HG03108 (cell line): ENCODE measurements at regions not wholly inside any gene's neighbourhood (a gene's known extent, or its start where the extent isn't known, plus 50 kb on each side); places are given as distances from the start of the nearest gene placed in this dataset.

ENCODE experiments used
- ATAC-seq: cut with Tn5 transposase; IDR thresholded peaks from one replicate; pipeline ENCODE4 v1.9.1; 2021; ENCODE audit warnings: moderate library complexity; ENCODE audit not compliant: unreplicated experiment

DNA sequence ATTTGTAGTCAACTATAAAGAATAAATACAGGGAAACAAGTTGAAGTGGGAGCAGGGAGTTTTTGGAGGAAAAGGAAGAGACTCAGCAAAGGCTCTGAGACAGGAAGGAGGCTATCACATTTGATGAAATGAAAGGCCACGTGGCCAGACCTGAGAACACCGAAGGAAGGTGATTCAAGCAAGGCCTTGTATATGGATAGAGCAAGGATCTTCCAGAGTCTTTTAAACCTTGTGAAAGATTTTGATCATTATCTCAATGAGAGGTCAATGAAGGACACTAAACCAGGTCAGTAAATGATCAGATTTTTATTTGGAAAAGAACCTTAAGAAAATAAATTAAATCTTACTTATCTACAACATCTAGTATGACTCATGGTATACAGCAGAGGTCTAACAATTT, 523.5 kb downstream of the SLC16A7 start:
- no peak for ATAC-seq

DNA sequence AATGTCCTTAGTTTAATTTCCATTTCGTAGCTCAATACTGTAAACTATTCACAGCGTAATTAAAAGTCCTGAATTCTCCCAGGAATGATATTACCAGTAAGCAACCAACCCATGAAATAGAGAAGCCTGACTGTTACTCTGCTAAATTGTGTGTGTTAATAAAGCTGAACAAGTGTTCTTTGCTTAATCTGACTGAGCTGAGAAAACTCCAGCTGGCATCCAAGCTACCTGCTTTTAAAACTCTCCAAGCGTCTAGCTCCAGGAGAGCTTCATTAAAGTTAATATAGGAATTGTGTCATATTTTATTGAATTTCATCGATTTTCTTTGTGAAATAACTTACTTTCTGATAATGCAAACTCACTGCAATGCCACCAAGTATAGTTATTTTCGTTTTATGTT, 524.4 kb downstream of the SLC16A7 start:
- no peak for ATAC-seq

DNA sequence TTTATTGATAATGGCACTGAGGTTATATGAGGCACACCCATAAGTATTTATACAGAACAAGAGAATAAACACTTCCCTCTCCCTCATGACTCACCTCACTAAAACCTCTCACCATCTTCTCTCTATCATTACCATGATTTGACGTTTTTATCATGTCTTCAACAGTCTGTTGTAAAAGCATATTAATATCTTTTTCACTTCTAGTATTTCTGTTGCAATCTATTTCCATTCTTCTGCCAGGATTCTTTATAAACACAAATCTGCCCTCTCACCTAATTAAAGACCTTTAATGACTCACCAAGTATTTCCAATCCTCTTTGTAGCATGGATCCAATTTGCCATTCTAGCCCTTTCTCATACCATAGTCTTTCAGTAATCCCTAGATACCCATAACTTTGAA, 527.7 kb downstream of the SLC16A7 start:
- no peak for ATAC-seq

DNA sequence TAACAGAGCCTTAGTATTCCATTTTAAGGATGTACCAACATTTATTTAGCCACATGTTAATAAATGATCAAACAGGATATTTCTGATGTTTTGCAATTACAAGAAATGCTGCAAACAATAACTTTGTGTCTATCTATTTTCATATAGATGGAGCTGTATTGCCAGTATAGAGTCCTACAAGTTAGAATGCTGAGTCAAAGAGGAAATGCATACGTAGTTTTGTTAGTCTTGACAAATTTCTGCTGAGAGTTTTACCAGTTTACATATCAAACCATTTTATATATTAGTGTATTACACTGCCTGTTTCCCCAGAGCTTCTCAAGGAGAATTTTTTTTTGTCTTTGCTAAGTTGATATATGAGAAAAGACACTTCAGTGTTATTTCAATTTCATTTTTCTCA, 541.7 kb downstream of the SLC16A7 start:
- ATAC-seq: no peak

DNA sequence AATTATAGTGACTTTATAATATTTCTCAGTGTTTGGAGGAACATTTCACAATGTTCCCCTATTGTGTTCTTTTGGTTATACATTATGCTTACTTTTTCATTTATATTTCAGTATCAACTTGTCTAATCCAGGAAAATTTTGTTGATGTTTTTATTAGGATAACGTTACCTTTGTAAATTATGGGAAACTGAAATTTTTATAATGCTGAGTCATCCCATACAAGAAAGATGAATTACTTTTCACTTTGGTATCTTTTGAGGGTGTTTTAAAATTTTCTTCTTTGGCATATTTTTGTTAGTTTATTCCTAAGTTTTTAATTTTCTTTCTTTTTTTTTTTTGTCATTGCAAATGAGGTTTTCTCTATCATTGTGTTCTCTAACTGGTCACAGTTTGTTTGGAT, 542.7 kb downstream of the SLC16A7 start:
- ATAC-seq: no peak

DNA sequence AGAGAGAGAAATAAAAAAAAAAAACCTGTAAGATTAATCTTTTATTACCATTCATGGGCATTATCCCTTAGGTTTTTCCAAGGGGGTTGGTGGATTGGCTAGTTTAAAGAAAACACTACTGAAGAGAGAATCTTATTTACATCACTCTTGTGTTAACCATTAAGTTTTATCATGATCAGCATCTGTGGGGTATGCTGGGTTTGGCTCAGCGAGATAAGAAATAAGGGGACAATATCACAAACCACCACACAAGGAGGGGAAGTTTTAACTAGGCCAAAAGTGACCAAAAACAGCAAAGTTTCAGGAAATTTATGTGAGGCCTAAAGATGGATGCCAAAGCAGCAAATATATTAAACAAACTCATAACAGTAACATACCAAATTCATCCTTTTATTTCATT, 548.6 kb downstream of the SLC16A7 start:
- ATAC-seq: no peak

DNA sequence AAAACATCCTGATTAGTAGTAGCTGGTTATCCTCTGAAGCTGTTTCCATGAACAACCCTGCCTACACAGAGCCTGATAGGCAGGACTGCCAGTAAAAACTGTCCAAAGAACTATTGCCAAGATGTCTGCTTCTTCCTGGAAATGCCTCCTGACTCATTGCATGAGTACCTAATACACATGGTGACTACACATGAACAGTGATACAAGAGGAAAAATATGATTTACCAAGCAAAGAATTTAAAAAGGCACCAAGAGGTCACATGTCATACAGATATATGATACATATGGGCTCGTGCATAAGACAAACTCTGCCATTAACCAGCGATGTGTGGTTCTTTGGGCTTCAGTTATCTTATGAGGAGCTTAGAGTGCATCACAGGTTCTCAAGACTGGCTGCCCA, 552.3 kb downstream of the SLC16A7 start:
- ATAC-seq: no peak

DNA sequence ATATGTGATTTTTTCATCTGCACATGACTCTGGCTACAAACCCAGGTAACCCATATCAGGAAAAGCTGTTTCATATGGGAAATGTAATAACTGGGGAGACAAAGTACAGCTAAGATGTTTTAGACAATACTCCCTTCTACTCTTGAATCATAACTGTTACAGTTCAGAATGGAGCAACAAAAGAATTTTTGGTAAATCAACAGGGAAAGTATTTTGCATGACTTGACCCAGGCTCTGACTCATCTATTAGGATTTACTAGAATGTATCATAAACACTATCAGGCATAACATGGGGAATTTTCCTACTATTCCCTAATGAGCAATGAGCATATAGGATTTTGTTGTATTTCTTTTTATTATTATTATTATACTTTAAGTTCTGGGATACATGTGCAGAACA, 553.0 kb downstream of the SLC16A7 start:
- ATAC-seq: no peak

DNA sequence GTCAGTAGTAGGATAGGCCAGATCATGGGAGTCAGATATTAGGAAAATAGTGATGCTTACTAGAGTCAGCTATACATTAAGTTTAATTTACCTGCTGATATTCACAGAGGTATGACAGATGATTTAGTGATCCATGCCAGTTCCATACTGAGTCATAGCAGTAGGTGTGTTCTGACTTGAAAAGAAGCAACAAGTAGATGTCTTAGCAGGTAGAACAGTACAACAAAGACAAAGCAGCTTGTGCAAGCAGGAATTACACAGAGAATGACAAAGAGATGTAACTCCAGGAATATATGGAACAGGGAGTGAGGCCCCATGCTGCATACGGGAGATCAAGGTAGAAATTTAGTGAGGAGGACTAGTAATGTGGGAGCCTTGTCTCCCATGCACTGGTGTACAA, 556.9 kb downstream of the SLC16A7 start:
- no peak for ATAC-seq

DNA sequence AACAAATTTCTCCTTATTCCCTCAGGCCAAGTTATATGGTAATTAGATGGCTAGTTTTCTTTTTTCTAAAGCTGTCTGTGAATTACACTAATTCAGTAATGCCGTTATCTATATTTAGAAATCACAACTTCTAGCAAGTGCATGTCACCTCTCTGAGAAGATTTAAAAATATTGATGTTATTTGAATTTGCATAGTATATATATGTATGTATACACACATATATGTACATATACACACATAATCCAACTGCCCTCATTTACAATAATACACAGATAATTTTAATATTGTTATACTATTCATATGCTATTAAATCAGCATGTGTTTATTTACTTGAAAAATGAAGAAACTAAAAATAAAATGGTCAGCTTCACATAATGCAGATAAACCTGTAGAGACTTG, 563.9 kb downstream of the SLC16A7 start:
- ATAC-seq: no peak

DNA sequence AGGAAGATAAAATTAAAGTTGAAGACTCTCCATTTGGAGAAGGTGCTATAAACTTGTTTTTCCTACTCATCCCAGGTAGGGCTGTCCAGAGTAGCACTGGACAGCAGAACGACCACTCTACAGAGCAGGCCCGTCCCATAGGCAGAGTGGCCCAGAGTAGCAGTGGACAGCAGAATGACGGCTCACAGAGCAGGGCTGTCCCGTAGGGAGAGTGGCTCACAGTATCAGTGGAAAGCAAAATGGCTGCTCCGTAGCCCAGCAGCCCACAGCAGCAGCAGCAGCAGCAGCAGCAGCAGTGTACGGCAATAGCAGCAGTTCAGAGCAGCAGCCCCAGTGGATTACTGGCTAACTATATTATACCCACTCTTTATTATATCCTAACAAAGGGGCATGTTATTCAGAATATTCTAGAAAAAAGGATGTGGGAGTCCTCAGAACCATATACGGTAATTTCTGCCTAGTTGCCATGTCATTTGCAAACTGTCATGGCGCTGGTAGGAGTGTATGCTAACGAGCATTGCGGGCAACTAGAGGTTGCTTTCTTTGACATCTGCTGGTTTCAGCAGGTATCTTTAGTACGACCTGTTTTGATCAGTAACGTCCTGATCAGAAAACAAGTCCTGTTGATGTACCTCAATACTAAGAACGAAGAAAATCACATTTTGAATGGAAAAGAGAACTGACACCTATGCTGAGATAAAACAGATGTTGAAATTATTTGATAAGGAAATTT, 567.3 kb downstream of the SLC16A7 start:
- ATAC-seq: no peak

DNA sequence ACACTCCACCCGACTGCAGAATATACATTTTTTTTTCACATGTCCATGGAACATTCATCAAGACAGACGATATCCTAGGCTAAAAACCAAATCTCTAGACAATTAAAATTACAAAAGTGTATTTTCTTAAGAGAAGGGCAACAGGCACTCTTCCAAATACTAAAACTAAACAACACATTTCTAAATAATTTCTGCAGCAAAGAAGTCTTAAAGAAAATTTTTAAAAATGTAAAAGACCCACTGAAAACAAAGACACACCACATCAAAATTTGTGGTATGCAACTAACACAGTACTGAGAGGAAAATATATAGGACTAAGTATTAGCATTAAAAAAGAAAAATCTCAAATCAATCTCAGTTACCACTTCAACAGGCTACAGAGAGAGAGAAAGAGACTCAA, 570.0 kb downstream of the SLC16A7 start:
- ATAC-seq: no peak

DNA sequence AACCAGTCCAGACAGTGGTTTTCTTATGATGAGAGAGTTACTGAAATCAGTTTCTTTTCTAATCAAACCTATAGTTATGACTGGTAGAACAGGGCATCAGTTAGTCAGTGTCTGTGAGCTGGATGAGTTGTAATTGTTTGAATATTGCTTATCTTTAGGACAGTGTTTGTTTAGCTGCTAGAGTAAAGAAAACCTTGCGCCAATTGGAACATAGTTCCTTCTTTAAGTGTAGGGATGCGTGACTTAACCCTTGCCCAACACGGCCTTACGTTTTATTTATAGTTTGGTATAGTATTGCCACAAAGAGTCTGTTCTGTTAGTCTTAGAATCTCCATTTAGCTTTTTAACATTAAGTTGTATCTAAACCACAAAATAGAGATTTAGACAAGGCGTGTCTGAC, 572.6 kb downstream of the SLC16A7 start:
- no peak for ATAC-seq

DNA sequence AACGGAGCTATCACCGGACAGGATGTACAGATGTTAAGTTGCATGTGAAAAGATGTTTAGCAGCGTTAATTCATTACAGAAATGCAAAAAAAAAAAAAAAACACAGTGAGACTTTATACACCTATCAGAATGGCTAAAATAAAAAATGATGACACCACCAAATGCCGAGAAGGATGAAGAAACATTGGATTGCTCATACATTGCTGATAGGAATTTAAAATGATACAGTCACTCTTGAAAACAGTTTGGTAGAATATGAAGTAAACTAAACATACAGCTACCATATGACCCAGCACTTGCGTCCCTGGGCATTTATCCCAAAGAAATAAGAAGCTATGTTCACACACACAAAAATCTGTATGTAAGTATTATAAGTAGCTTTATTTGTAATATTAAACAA, 574.1 kb downstream of the SLC16A7 start:
- ATAC-seq: no peak

DNA sequence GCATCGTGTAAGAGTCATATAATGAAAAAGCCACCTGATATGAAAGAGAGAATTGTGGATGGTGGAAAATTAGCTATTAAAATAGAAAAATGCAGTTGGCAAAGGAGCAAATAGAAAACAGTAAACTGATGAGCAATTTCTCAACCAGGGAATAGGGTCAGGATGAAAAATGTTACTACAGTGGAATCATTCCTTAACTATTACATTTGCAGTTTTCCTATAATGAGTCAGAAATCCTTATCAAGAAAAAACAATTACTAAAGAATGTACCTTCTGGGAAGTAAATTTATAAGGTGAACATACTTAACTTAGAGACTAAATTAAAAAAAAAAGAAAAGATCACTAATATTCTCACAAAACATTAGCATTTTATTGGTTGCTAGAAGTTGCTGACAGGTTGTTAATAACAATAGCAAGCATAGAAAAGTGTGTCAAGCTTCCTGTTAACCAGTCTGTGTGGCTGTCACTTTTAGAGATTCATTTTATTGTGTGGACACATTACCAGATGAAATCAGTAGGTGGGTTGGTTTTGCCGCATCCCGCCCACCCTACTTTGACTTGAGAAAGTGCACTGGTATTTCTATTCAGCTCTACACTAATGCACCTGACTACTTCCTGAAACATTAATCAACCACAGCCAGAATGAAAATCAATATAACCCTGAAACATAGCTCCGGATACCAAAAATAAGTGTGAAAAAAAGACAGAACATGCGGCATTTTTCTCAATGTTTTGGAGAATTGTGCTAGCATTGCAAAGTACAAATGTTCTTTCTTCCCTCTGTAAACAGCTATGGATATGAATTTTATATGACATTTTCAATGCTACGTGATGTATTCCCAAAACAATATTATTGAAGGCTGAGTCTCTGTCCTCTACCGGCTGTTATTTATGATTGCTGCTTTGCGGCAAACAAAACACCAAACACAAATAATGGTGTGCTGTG, 576.7 kb downstream of the SLC16A7 start:
- ATAC-seq: no peak

DNA sequence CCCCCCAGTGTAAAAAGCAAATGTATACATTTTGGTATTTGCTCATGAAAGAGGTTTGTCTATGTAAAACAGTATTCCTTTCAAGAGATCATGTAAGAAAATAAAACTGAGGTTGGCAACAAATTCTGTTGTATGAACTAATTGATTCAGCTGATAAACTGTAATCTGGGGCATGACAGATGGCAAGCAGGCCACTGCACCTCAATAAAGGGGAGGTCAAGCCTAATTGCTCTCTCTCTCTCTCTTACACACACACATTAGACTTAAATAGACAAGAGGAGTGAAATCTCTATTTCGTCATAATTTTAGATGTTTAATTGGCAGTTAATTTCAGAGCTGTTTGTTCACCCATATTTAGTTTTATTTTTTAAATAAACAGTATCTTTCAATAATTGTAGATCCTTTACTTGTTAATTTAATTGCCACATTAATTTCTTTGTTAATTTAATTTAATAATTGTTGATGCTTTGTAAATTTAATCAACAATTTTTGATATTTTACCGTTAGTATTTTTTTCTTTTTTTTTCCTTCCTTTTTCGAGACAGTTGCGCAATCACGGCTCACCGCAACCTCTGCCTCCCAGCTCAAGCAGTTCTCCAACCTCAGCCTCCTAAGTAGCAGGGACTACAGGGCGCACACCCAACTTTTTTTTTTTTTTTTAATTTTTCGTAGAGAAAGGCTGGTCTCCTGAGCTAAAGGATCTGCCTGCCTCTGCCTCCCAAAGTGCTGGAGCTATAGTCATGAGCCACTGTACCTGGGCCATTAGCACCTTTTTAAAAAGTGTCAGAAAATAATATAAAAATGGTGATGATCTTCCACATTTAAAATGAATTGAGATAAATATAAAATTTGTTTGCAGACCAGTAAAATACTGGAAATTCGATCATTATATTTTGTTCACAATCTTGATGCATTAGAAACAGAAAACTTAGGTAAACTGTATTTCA, 577.7 kb downstream of the SLC16A7 start:
- no peak for ATAC-seq

DNA sequence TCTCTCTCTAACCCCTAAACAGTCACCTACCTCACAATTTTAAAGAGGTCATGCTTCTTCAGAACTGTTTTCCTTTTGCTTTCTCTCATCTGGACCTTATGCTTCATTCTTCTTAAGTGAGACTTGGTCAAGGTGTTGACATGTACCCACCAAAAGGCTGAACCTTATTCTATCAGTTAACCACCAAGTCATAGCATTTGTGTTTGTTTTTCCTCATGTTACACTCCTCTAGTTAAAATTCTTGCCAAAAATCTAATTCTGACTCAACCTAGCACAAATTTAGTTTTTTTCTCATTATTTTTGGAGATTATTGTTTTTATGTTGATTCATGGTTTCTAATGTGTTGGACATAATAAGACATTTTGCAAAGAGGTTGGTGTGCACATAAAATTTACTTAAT, 578.6 kb downstream of the SLC16A7 start:
- no peak for ATAC-seq

DNA sequence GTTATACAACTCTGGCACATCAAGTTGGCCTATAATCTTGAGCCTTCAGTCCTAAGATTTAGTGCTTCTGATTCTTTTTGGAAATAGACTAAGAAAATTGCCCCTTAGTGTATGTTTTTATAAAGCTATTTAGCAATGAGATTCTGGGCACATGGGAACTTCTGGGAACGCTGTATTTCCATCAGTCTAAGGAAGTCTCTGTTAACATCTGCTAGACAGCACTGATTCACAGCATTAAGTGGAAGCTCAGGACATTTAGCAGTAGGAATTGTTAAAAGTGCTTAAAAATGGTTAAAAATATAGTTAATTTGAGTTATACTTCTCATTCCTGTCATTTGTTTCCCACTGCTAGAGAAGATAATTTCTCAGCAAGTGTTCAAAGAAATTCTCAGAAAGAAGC, 579.1 kb downstream of the SLC16A7 start:
- no peak for ATAC-seq

DNA sequence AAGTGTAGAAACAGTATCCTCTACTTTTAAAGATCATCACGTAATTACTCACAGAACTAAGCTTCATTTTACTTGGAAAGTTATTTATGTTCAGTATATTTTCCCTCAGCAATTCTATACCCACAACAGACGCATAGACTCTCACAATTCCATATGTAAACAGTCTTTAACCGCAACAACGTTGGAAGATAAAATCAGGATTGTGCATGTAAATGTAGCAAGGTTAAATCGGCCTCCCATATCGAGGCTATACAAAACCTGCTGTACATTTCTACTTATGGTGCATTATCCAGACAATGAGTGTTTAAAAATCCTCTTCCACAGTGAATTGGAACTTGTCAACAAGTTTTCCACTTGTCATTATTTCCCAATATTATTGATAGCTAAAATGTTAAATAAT, 581.1 kb downstream of the SLC16A7 start:
- no peak for ATAC-seq

DNA sequence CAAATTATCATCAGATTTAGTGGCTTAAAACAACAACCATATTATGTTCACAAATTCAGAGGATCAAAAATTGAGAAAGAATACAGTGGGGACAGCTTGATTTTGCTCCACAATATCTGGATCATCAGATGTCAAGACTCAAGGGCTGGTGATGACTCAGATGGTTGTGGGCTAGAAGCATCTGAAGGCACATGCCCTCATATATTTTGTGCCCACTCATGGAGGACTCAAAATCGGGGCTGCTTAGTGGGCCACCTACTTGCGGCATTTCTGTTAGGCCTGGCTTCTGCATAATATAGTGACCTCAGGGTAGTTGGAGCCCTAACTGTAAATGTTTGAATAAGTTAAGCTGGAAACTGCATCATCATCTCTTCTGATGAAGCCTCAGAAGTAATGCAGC, 584.5 kb downstream of the SLC16A7 start:
- ATAC-seq: no peak

DNA sequence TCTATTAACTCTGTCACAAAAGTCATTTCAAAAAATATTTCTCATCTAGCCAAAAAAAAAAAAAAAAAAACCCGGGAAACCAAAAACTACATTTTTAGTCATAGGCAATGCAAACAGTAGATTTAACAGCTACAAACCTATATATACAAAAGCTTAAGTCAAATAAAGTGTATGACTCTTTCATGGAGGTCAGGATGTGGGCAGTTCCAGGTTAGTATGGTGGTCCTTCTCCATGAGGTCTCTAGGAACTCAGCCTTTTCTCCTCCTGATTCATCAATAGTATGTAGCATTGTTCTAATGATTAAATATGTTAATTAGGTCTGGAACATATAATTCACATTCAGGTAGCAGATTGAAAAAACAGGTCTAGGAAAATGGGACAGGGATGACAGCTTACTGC, 586.5 kb downstream of the SLC16A7 start:
- no peak for ATAC-seq
